ENCODE measurements at regions not wholly inside any gene's neighbourhood (a gene's known extent, or its start where the extent isn't known, plus 50 kb on each side); places are given as distances from the start of the nearest gene placed in this dataset.
A peak's percentile ranks its signal among the peaks of the same experiment; 100 is the strongest.
"Not testable (repeated sequence)": the region's sequence is repeated elsewhere in the genome, so short reads cannot be mapped to it uniquely, and the experiment has no call there.

DNA sequence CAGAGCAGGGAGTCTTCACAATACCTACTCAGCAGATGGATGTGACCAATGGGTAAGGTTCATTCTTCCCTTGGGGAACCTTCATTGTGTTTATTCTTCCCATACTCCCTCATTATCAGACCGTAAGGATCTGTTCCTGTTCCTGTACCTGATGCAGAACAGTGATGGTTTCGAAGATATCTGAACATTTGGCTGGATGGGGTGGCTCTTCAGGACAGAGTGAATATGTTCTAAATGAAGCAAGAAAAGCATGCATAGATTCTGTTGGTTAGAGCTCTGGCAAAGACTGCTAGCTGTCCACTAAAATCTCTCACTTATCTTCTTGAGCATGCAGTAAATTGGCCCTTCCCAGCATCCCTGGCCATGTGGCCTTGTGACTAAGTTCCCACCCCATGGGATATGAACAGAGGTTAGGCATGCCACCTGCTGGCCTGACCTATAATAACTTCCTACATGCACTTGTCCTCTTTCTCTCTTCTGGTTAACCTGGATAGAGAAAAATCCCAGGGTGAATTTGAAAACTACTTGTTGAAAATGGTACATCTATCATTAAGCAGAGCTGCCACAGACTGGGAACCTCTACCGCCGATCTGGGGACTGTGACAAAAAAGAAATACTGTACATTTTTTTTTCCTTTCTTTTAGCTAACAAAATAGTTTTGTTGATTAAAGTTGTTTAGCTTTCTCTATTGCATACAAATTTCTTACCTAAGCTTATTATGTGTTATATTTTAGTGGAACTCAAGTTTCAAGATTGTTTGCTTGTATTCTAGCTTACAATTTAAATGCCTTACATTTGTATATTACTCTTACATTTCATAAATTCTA is 60.0 kb upstream of the BANK1 start:
- peak; percentile 59 for DNase-seq

- no peak for DNase-seq
Measured at GRCh38 chr4:101727238-101727637, 63.3 kb upstream of the BANK1 start.

DNA sequence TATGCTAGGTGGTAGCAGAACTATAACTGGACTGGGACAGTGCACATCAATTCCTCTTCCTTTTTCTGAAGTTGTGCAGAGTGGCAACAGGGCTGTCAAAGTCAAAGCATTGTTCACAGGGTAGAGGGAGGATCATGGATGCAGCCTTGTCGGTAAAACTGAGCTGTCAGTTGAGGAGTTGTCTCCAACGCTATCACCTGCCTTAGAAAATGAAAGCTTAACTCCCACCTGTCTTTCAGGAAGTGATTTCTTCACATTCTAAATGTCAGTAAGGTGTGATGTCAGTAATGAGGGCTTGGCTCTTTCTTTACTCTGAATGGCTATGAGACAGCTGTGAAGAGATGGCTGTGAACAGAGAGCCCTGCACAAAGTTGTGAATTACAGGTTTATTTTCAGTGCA is 66.4 kb upstream of the BANK1 start:
- no peak for DNase-seq

- DNase-seq: no peak
Measured at GRCh38 chr4:101718810-101719209, 71.7 kb upstream of the BANK1 start.

- no peak for DNase-seq
Measured at GRCh38 chr4:101711590-101712260, 78.8 kb upstream of the BANK1 start.

DNA sequence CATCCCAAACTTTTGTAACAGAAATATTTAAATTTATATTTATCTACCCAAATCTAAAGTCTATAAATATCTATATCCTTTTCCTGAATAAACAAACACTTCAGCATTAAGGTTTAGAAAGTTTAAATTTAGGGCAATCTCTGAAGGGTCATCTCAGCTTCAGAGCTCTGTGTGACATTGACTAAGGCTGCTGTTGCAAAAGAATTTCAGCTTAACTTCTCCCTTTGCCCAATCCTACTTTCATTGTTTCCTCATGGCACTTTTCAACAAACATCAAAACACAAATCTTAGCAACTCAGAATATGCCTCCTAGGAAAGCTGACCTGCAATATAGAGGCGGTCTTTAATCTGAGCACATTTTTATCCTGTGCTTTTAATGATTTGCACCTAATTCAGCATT is 79.7 kb upstream of the BANK1 start:
- no peak for DNase-seq

DNA sequence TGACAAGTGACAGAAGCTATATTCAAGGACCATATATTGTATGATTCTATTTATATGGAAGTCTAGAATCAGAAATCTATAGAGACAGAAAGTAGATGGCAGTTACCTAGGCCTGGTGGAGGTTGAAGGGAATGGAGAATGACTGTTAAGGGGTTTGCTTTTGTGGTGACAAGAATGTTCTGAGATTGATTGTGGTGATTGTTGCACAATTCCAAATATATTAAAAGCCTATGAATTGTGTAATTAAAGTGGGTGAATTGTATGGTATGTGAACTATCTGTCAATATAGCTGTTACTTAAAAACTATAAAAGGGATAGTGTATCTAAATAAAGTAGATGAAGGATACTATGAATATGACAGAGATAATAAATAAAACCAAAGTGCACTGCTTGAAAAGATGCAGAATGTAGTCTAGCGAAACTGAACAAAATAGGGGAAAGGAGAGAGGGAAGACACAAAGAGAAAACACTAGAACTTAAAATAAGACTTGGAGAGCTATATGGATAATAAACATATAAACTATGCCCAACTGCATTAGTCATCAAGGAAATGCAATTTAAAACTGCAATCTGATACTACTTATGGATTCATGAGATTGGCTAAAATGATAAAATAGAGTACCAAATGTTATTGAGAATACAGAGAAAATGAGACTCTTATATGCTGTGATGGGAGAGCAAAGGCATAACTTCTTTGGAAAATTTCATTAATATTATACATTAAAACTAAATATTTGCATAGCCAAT is 82.1 kb upstream of the BANK1 start:
- no peak for DNase-seq

DNA sequence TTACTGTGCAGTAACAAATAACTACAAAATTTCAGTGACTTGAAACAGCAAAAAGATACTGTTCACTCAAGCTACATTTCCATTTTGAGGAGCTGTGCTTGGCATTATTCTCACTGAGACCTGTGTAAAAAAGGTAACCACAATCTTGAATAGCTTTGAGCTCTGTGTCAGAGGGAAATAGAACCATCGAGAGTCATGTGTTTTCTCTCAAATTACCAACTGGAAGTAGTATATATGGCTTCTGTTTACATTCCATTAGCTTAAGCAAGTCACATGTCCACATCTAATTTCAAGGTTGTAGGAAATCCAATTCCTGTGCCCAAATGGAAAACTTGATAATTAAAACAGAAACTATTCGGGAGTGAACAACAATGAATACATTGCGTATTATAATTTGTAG is 82.9 kb upstream of the BANK1 start:
- DNase-seq: no peak

DNA sequence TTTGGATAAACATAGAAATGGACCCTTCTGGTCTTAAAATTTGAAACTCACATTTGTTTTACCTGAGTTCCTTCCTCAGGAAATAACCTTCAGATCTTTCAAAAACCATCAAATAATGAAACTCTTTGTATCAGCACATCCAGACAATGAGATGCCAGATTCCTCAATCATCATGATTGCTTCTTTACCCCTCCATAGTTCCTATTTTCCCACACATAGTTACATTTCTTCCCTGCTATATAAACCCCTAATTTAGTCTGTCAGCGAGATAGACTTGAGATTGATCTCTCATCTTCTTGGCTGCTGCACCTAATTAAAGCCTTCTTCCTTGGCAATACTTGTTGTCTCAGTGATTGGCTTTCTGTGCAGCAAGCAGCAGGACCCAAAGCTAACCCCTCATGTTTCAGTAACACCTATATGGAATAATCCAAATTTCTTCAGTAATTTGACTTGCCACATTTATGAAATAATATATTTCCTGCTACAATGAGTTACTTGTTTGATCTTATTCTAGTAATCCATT is 83.9 kb upstream of the BANK1 start:
- DNase-seq: no peak

GRCh38 chr4:101701551-101701950 is 89.0 kb upstream of the BANK1 start:
- no peak for DNase-seq

GRCh38 chr4:101699441-101700124 is 90.9 kb upstream of the BANK1 start:
- no peak for DNase-seq

- DNase-seq: no peak
Measured at GRCh38 chr4:101697266-101697665, 93.3 kb upstream of the BANK1 start.

- no peak for DNase-seq
Measured at GRCh38 chr4:101696276-101697010, 94.1 kb upstream of the BANK1 start.

- no peak for DNase-seq
Measured at GRCh38 chr4:101695176-101695575, 95.4 kb upstream of the BANK1 start.

DNA sequence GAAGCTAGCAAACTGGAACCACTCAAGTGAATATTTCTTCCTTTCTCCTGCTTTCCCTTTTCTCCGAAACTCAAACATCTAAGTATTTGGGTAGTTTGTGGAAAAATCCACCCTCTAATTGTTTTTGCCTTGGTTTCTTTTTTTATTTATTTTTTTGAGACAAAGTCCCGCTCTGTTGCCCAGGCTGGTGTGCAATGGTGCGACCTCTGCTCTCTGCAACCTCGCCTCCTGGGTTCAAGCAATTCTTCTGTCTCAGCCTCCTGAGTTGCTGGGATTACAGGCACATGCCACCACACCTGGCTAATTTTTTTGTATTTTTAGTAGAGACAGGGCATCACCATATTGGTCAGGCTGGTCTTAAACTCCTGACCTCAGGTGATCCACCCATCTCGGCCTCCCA is 96.1 kb upstream of the BANK1 start:
- DNase-seq: not testable (repeated sequence)

- DNase-seq: no peak
Measured at GRCh38 chr4:101693842-101694398, 96.6 kb upstream of the BANK1 start.

- DNase-seq: no peak
Measured at GRCh38 chr4:101689220-101689619, 101.3 kb upstream of the BANK1 start.

GRCh38 chr4:101685126-101685525 is 105.4 kb upstream of the BANK1 start:
- DNase-seq: no peak

GRCh38 chr4:101682946-101683345 is 107.6 kb upstream of the BANK1 start:
- DNase-seq: no peak

- DNase-seq: no peak
Measured at GRCh38 chr4:101678180-101678579, 112.3 kb upstream of the BANK1 start.

DNA sequence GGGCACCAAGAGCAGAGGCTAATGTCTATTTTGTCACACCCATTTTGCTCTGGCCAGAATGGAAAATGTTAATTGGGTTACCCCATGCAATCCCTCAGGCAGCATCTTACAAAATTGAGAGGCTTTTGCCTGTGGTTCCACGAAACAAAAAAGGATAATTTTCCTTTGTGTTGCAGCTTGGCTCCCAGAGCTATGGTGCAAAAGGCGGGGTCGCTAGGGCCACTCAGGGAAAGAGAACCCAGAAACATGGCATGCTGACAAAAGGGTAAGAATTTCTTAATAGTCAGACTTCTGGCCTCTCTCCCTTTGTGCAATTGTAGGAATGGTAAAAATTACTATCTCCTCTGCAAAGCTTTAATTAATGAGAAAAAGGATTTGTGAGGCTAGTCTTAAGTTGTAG is 119.6 kb upstream of the BANK1 start:
- DNase-seq: no peak

DNA sequence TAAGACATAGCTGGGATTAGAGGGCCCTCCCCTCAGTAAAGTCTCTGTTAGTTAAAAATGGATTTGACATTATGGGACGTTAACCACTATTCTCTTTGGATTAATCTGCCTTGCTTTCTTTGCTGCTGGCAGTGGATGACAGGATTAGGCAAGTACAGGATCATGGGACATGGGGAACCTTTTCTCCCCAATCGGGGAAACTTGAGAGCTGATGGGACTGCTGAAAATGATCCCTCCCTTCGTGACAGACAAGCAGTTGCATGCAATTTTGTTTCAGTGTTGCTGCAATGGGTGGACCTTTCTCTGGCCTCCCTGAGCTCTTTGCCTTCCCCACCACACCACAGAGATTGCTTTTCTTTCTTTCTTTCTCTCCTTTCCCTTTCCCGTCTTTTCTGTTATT is 120.2 kb upstream of the BANK1 start:
- DNase-seq: no peak
